Neural cell (in vitro differentiated cells): ENCODE measurements at regions not wholly inside any gene's neighbourhood (a gene's known extent, or its start where the extent isn't known, plus 50 kb on each side); places are given as distances from the start of the nearest gene placed in this dataset.

Experiments
- H2AFZ ChIP-seq: fragments of 200-600, 300-800 bp; sonication (generic), shearing (Covaris generic); 2 replicates; pipeline ENCODE4 v1.6.0; 2014; ENCODE audit warnings: low read depth, mild to moderate bottlenecking, antibody characterized with exemption, low read length, moderate library complexity
- H3F3A ChIP-seq: fragments of 200-600 bp; shearing (Covaris generic); 2 replicates; pipeline ENCODE4 v1.6.1; 2016; ENCODE audit warnings: mild to moderate bottlenecking, moderate library complexity, mixed read lengths, antibody characterized with exemption, low read length; ENCODE audit not compliant: insufficient read depth, poor library complexity, severe bottlenecking
- H3K27ac ChIP-seq: fragments of 200-600, 300-800 bp; sonication (generic), shearing (Covaris generic); 2 replicates; pipeline ENCODE4 v1.5.1; 2014; ENCODE audit warnings: mild to moderate bottlenecking, low read length, moderate library complexity
- H3K27me3 ChIP-seq: fragments of 300-800, 200-600 bp; sonication (generic), shearing (Covaris generic); 2 replicates; pipeline ENCODE4 v1.6.0; 2014; ENCODE audit warnings: mild to moderate bottlenecking, low read depth, low read length, moderate library complexity; ENCODE audit not compliant: insufficient read depth
- H3K36me3 ChIP-seq: fragments of 300-800, 200-600 bp; sonication (generic), shearing (Covaris generic); 2 replicates; pipeline ENCODE4 v1.5.1; 2014; ENCODE audit warnings: mild to moderate bottlenecking, antibody characterized with exemption, low read length, moderate library complexity; ENCODE audit not compliant: insufficient read depth
- H3K4me2 ChIP-seq: fragments of 300-800, 200-600 bp; sonication (generic), shearing (Covaris generic); 2 replicates; pipeline ENCODE4 v1.6.0; 2014; ENCODE audit warnings: mild to moderate bottlenecking, low read length
- H3K4me3 ChIP-seq: fragments of 300-800, 200-600 bp; sonication (generic), shearing (Covaris generic); 2 replicates; pipeline ENCODE4 v1.5.1; 2014; ENCODE audit warnings: mild to moderate bottlenecking, low read length, moderate library complexity
- H3K79me2 ChIP-seq: fragments of 200-600 bp; shearing (Covaris generic); replicated peaks from 2 replicates; pipeline ENCODE4 v1.6.0; 2014; ENCODE audit warnings: mild to moderate bottlenecking, low read length, moderate library complexity; ENCODE audit not compliant: insufficient read depth
- H3K9ac ChIP-seq: fragments of 300-800, 200-600 bp; sonication (generic), shearing (Covaris generic); 2 replicates; pipeline ENCODE4 v1.6.1; 2016; ENCODE audit warnings: mild to moderate bottlenecking, low read length, mixed read lengths
- H3K9me2 ChIP-seq: fragments of 200-600 bp; shearing (Covaris generic); 2 replicates; pipeline ENCODE4 v1.6.1; 2016; ENCODE audit warnings: mild to moderate bottlenecking, low read length, mixed read lengths; ENCODE audit not compliant: insufficient read depth
- H3K9me3 ChIP-seq: fragments of 200-600, 300-800 bp; sonication (generic), shearing (Covaris generic); 2 replicates; pipeline ENCODE4 v1.6.1; 2016; ENCODE audit warnings: mild to moderate bottlenecking, mixed run types, low read length, moderate library complexity, mixed read lengths
- H4K20me1 ChIP-seq: fragments of 200-600 bp; shearing (Covaris generic); 2 replicates; pipeline ENCODE4 v1.6.1; 2016; ENCODE audit warnings: mild to moderate bottlenecking, mixed run types; ENCODE audit not compliant: insufficient read depth
- EP300 ChIP-seq: fragments of 450-650 bp; conservative IDR thresholded peaks from 2 replicates; pipeline ENCODE4 v1.6.1; 2014; ENCODE audit warnings: antibody characterized with exemption, mild to moderate bottlenecking, moderate library complexity; ENCODE audit not compliant: poor library complexity, severe bottlenecking
- EZH2 ChIP-seq: fragments of 200-600, 300-800 bp; shearing (Covaris generic), sonication (generic); IDR thresholded peaks from 2 replicates; pipeline ENCODE4 v1.6.1; 2014; ENCODE audit warnings: antibody characterized with exemption, low read length, borderline replicate concordance, mild to moderate bottlenecking; ENCODE audit not compliant: insufficient read depth, poor library complexity, severe bottlenecking
- MXI1 ChIP-seq: fragments of 450-650 bp; conservative IDR thresholded peaks from 2 replicates; pipeline ENCODE4 v1.6.1; 2014; ENCODE audit warnings: antibody characterized with exemption, mild to moderate bottlenecking; ENCODE audit not compliant: poor library complexity, severe bottlenecking
- POLR2AphosphoS5 ChIP-seq: IDR thresholded peaks from 2 replicates; pipeline ENCODE4 v1.6.1; 2012
- RAD21 ChIP-seq: fragments of 450-650 bp; conservative IDR thresholded peaks from 2 replicates; pipeline ENCODE4 v1.6.1; 2014; ENCODE audit warnings: antibody characterized with exemption, mild to moderate bottlenecking, moderate library complexity
- SMC3 ChIP-seq: fragments of 450-650 bp; conservative IDR thresholded peaks from 2 replicates; pipeline ENCODE4 v1.6.1; 2014; ENCODE audit warnings: antibody characterized with exemption, mild to moderate bottlenecking, moderate library complexity; ENCODE audit not compliant: poor library complexity
- TAF1 ChIP-seq: IDR thresholded peaks from 2 replicates; pipeline ENCODE4 v1.6.1; 2012; ENCODE audit warnings: low read depth
- TF ChIP-seq, protein P1 (sequence below): IDR thresholded peaks from 2 replicates; pipeline ENCODE4 v1.6.1; 2012; ENCODE audit warnings: borderline replicate concordance
- TF ChIP-seq, protein P2 (sequence below): fragments of 450-650 bp; IDR thresholded peaks from 2 replicates; pipeline ENCODE4 v1.5.1; 2014; ENCODE audit warnings: antibody characterized with exemption, mild to moderate bottlenecking, moderate library complexity; ENCODE audit not compliant: poor library complexity, severe bottlenecking

DNA sequence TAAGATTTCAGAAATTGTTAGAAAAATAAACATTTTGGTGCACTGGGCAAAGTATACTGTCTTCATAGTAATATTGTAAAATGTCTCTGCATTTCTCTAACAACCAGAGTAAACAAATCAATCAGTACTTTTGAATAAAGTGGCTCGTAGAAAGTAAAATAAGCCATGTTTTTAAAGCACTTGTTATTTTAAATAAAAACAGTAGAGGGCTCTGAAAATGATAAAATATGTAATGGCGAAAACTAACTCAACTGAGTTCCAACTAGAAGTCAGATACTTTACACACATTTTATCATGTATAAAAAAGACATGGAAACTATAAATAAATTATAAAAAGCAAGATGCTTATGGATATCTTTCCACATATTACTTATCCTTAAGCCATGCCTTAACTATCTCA, 1134.4 kb downstream of the PDHA2 start:
- H3K36me3 ChIP-seq: no peaks in the 10 kb centered on the region
- H3K79me2 ChIP-seq: no peaks in the 10 kb centered on the region
- H3K9ac ChIP-seq: no peak overlapping the region
- H3K9me2 ChIP-seq: no peaks in the 10 kb centered on the region
- no peaks in the 10 kb centered on the region for H3K9me3 ChIP-seq
- H3F3A ChIP-seq: no peaks in the 10 kb centered on the region
- no peak overlapping the region for H3K27ac ChIP-seq
- no peak overlapping the region for H3K4me3 ChIP-seq
- no peak overlapping the region for H2AFZ ChIP-seq
- no peaks in the 10 kb centered on the region for H3K27me3 ChIP-seq
- no peak overlapping the region for H3K4me2 ChIP-seq
- TF ChIP-seq SMC3: no peak
- no peak for TF ChIP-seq RAD21
- TF ChIP-seq POLR2AphosphoS5: no peak
- TF ChIP-seq MXI1: no peak
- TF ChIP-seq EZH2: no peak
- H4K20me1 ChIP-seq: no peaks in the 10 kb centered on the region

DNA sequence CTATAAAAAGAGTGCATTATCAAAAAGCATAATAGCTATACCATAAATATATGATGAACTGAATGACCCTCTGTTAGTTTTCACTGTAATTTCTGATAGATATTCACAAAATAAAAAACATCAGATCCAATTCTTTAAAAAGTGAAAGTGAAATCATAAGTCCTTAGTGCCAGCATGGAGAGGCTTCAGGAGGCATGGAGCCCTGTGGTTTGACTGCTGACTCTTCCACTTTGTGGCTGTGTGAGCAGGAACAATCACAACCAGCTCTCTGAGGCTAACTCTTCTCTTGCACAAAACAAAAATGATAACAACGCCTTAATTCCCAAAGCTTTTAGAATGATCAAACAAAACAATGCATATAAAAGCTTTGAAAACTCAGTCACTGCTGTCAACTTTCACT, 1143.9 kb downstream of the PDHA2 start:
- no peak overlapping the region for H3K4me2 ChIP-seq
- no peak overlapping the region for H3K4me3 ChIP-seq
- TF ChIP-seq, protein P1, sequence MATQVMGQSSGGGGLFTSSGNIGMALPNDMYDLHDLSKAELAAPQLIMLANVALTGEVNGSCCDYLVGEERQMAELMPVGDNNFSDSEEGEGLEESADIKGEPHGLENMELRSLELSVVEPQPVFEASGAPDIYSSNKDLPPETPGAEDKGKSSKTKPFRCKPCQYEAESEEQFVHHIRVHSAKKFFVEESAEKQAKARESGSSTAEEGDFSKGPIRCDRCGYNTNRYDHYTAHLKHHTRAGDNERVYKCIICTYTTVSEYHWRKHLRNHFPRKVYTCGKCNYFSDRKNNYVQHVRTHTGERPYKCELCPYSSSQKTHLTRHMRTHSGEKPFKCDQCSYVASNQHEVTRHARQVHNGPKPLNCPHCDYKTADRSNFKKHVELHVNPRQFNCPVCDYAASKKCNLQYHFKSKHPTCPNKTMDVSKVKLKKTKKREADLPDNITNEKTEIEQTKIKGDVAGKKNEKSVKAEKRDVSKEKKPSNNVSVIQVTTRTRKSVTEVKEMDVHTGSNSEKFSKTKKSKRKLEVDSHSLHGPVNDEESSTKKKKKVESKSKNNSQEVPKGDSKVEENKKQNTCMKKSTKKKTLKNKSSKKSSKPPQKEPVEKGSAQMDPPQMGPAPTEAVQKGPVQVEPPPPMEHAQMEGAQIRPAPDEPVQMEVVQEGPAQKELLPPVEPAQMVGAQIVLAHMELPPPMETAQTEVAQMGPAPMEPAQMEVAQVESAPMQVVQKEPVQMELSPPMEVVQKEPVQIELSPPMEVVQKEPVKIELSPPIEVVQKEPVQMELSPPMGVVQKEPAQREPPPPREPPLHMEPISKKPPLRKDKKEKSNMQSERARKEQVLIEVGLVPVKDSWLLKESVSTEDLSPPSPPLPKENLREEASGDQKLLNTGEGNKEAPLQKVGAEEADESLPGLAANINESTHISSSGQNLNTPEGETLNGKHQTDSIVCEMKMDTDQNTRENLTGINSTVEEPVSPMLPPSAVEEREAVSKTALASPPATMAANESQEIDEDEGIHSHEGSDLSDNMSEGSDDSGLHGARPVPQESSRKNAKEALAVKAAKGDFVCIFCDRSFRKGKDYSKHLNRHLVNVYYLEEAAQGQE: no peak
- TF ChIP-seq SMC3 (no peak), EP300 (no peak), POLR2AphosphoS5 (no peak), MXI1 (no peak), EZH2 (no peak), RAD21 (no peak), TAF1 (no peak)
- TF ChIP-seq, protein P2, sequence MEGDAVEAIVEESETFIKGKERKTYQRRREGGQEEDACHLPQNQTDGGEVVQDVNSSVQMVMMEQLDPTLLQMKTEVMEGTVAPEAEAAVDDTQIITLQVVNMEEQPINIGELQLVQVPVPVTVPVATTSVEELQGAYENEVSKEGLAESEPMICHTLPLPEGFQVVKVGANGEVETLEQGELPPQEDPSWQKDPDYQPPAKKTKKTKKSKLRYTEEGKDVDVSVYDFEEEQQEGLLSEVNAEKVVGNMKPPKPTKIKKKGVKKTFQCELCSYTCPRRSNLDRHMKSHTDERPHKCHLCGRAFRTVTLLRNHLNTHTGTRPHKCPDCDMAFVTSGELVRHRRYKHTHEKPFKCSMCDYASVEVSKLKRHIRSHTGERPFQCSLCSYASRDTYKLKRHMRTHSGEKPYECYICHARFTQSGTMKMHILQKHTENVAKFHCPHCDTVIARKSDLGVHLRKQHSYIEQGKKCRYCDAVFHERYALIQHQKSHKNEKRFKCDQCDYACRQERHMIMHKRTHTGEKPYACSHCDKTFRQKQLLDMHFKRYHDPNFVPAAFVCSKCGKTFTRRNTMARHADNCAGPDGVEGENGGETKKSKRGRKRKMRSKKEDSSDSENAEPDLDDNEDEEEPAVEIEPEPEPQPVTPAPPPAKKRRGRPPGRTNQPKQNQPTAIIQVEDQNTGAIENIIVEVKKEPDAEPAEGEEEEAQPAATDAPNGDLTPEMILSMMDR: no peak
- no peaks in the 10 kb centered on the region for H3K9me3 ChIP-seq
- H3K36me3 ChIP-seq: no peaks in the 10 kb centered on the region
- no peaks in the 10 kb centered on the region for H4K20me1 ChIP-seq
- H3K9me2 ChIP-seq: no peaks in the 10 kb centered on the region
- H2AFZ ChIP-seq: no peak overlapping the region
- H3K79me2 ChIP-seq: no peaks in the 10 kb centered on the region
- no peaks in the 10 kb centered on the region for H3K27me3 ChIP-seq
- H3K27ac ChIP-seq: no peak overlapping the region
- H3F3A ChIP-seq: no peaks in the 10 kb centered on the region
- H3K9ac ChIP-seq: no peak overlapping the region

DNA sequence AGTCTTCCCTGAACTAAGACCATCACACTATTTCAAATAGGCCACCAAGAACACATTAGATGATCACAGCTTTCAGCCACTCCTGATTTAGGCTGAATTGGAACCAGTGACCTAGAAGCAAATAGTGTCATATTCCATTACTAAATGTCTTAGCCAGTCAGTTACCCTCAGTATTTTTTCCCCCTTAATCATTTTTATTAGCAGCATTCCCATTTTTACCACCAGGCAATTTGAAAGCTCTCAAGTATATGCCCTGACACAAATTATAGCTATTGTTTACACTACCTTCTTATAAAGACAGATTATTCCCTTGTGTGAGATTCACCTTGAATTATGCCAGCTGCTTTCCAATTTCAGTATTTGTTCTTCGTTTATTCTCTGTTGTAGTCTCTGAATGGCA, 1146.9 kb downstream of the PDHA2 start:
- TF ChIP-seq EZH2 (no peak), POLR2AphosphoS5 (no peak), MXI1 (no peak), SMC3 (no peak), TAF1 (no peak), RAD21 (no peak), EP300 (no peak)
- TF ChIP-seq, protein P2: no peak
- TF ChIP-seq, protein P1: no peak
- Histone ChIP-seq H4K20me1 (no peaks in the 10 kb centered on the region), H3F3A (no peaks in the 10 kb centered on the region), H3K9me2 (no peaks in the 10 kb centered on the region), H3K27me3 (no peaks in the 10 kb centered on the region), H3K4me3 (no peak overlapping the region), H3K4me2 (no peak overlapping the region), H3K9ac (no peak overlapping the region), H2AFZ (no peak overlapping the region), H3K36me3 (no peaks in the 10 kb centered on the region), H3K79me2 (no peaks in the 10 kb centered on the region), H3K9me3 (no peaks in the 10 kb centered on the region), H3K27ac (no peak overlapping the region)
